HG02973 (cell line): ENCODE measurements at regions not wholly inside any gene's neighbourhood (a gene's known extent, or its start where the extent isn't known, plus 50 kb on each side); places are given as distances from the start of the nearest gene placed in this dataset.
"Not testable (repeated sequence)": the region's sequence is repeated elsewhere in the genome, so short reads cannot be mapped to it uniquely, and the experiment has no call there.

ENCODE experiments used
- ATAC-seq: cut with Tn5 transposase; IDR thresholded peaks from one replicate; pipeline ENCODE4 v1.9.1; 2021; ENCODE audit warnings: moderate library complexity; ENCODE audit not compliant: unreplicated experiment

DNA sequence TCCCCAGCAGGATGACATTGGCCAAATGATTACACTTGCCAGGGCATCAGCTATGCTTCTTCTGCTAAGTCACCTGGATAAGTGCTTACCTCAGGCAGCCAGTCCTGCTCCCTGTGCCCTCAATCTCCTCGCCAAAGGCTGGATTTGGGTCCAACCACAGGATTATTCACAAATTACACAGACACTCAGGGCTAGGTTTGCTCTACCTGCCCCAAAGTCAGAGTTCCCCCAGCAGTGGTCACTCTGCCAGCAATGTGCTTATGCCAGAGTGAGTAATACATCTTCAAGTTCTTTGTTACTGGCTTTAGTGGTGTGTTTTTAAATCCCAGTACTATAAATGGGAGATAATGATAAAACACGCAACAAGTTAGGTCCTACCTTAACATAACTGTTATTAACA is 189.7 kb upstream of the SEMA3D start:
- ATAC-seq: no peak

DNA sequence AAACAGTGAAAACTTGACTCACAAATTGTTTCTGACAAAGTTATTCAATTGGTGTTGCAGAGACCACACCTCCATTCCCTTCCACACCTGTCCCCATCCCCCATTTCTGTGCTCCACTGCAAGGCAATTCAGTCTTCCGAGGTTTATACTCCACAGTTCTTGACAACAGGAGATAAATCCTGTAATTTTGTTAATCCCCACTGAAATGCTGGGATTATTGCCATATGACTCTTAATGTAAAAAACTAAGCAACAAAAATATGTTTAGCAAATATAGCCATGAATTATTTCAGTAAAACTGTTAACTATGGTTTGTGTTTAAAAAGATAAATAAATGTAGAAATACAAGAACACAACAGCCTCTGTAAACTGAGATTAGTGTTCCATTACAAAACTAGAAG is 170.1 kb upstream of the SEMA3D start:
- no peak for ATAC-seq

DNA sequence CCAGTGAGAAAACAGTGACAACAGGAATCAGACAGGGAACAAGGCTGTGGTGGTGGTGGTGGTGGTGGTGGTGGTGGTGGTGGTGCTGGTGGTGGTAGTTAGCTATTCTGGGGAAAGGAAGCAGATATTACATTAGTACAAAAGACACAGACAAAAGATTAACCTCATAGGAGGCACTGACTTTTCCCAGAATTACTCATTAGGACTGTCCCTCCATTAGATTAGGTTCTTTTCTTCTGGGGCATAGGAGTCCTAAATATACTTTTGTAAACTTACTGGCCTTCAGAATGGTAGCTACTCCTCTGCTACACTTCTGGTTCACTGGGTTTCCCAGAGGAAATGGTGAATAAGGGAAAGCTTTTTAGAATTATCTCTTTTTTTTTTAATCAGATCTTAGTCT is 156.6 kb upstream of the SEMA3D start:
- peak; percentile 80 for ATAC-seq

DNA sequence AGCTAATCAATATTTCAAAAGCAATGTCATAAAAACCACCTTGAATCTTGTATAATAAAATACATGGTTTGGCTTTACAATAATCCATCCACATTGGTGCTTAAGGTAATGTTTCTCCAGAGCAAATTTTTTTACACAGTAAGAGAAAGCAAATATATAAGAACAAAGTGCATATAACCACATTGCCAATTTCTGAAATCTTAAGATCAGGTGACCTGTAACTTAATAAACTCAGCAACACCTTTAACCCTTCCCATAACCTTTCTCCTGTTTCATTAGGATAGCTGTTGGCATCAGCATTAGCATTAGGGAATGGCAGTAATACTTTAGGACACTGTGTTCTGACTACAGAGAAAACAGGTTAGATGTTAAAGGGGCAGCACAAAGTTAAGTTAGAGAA is 155.9 kb upstream of the SEMA3D start:
- ATAC-seq: no peak

DNA sequence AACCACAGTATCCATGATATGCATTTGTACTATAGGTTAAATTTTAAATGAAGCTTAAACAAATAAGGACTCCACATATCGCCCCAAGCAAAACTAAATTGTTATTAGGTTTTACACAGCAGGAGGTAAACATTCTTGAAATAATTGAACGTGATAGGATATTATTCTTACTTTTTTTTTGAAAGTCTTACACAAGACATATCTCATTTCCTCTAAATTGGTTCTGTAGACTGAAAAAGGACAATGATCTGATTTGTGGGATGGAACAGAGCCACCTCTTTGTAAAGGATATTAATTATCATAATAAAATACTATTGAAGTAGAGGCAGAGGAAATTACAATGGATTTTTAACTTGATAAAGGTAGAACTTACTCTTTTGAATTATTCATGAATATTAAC is 155.1 kb upstream of the SEMA3D start:
- no peak for ATAC-seq

DNA sequence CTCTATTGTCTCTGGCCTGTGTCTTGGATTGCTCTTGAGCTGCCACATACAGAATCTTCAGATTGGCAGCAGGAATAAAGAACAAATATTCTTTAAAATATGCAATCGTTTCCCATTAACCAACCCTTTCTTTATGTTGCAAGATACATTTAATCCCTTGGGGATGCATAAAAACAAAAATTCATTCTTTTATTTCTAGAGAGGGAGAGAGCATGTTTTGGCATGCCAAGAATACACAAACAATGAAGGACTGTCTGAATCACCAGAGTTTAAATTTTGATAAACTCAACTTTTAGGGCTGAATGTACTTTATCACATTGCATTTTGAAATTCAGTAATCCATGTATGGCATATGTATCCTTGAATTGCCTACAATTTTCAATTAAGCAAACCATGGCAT is 154.3 kb upstream of the SEMA3D start:
- ATAC-seq: no peak

DNA sequence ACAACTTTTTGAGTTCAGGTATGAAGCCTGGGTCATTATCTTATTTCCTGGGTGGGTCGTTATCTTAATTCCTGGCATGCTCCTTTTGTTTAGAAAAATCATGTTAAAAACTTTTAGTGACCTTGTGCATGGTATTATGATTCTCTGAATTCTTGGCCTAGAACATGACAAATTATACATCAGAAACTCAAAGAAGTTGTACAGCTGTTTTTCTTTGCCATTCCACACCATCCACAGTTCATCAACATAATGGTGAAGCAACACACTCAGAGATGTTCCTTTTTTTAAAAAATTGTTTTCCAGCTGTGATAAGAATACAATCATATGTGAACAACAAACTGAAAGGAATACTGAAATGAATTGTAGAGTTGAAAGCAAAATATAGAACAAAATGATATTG is 149.2 kb upstream of the SEMA3D start:
- no peak for ATAC-seq

DNA sequence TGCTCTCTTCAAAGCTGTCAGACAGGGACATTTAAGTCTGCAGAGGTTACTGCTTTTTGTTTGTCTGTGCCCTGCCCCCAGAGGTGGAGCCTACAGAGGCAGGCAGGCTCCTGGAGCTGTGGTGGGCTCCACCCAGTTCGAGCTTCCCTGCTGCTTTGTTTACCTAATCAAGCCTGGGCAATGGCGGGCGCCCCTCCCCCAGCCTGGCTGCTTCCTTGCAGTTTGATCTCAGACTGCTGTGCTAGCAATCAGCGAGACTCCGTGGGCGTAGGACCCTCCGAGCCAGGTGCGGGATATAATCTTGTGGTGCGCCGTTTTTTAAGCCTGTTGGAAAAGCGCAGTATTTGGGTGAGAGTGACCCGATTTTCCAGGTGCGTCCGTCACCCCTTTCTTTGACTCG is 148.3 kb upstream of the SEMA3D start:
- not testable (repeated sequence) for ATAC-seq

DNA sequence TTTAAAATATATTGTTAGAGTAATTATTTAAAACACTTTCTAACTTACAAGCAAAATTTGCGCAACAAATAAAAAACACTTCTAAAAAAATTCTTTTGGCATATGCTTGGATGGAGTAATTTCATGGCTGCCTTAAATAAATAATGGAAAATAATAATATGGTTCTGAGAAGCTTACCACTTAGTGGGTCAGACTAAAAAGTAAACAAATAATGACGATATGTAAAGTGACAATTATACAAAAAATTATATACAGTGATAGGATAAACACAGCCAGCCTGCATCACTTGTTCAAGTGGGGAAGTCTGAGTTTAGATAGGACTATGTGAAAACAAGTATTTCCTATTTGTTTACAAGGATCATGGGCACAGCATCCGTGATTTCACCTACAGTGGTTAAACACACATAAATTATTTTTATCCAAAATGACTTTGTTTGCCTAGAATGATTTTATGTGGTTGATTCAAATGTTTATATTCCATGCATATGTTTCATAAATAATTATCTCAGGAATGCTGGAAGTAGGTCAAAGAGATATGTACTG is 141.7 kb upstream of the SEMA3D start:
- ATAC-seq: no peak

DNA sequence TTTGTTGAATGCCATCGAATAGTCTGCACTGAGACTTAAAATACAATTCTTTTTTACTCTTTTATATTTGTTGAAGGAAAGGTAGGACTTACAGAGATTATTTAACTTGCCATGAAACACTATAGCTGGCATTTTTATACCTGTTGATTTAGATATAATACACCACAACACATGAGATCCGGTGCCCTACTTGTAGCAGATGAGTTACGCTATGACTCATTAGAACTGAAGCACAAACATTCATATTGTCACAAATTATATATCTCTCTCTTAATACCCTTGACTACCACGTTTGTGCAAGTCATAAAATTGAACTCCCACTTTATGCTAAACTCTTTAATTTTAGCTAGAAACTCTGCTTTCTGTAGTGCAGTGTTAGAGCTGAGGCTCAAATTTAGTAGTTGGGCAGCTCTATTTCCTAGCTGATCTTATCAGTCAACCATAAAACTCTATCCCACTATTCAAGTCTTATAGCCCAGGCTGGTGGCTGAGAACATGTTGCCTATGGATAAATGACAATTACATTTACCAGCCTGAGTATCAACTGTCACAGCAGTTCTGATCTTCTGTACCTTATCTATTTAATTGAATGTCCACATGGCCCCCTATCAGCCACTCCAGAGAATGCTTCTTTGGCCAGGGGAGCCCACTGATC is 137.4 kb upstream of the SEMA3D start:
- ATAC-seq: no peak

DNA sequence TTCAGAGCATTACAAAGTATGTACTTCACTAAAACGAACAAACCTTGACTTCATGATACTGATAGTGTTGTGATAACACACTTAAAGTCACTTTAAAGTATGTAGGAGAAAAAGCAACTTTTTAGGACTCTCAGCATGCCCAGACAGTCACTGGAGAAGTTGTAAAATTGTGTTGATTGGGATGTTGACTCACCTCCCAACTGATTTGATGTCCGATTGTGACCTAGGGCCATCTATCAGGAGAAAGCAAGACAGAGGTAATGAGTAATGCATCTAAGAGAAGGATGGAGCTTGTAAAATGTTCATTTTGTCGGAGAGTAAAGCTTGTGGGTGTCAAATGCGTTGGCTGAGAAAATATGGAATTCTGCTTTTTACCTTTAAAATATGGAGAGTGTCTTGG is 135.4 kb upstream of the SEMA3D start:
- no peak for ATAC-seq

DNA sequence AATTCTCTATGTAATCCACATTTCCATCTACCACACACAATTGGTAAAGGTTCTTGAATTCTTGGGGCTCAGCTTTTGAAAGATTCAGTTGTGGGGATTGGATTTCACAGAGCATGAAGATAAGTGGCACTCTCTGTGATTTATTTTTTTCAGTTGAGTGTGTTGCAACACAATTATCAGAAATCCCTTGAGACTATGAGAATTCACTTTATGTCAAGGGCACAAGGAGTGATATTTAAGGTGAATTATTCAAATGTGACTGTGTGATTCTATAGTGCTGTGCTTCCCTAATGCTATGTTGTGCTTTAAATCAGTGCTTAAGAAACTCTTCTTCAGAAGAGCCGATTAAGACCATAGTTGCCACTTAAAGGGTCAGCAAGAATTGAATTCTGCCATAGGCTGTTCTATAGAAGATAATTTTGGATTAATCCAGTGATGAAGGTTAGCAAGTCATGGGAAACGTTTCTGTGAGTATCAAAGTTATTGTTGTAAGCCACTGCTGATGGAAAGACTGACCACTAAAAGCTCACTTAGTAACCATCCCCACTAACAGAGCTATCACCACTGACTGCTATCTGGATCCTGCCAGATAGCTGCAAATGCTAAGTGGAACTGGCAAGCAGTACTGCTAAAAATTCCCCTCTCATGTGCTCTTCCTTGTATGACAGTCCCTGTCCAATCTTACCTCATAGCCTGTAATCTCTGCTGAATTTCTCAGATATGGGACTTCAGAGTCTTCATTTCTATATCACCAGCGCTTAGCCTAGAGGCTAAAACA is 134.0 kb upstream of the SEMA3D start:
- ATAC-seq: no peak

DNA sequence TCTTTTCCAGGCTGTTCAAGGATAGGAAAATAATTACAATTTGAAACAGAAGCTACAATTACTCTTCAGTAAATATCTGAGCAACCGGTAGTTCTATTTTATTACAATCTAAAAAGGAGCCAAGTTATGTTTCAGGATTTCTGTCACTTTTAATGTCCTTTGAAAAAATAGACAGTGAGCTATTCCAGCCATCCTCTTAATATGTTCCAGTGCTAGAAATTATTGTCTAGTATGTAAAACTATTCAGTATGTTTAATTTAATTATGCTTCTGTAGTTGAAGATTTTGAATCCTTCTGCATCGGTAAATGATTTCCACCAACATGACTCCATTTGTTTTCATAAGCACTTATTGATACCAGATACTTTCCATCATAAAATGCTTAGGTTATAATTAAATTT is 129.6 kb upstream of the SEMA3D start:
- ATAC-seq: no peak

DNA sequence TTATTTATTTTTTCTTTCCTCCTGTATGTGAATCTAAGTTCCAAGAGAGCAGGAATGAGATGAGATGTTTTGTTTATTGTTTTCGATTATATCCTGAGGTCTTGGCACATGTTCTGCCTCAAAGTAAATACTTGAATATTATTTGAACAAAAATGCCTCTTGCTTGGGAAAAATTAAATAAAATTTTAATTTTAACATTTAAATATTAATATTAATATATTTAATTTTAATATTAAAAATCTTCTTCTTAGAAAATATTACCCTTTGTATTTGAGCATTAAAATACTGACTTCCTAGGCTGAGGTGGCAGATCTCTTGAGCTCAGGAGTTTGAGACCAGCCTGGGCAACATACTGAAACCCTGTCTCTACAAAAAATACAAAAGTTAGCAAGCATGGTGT is 123.4 kb upstream of the SEMA3D start:
- ATAC-seq: no peak

DNA sequence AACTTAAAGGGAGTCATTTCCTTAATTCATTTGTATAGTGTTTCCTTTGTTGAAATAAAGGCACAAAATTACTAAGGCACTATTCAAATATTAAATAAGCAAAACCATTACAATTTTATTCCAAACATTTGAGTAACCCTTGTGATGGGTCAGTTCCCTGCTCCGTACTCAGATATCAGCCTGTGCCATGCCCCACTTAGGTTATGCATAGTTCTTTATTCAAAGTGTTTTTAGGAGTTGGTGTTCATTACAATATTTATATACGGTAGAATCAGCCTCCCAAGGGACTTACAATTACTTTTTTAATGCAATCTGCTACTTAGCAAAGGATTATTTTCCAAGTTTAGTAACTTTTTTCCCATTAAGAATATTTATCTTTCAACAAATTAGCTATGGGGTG is 119.3 kb upstream of the SEMA3D start:
- no peak for ATAC-seq

DNA sequence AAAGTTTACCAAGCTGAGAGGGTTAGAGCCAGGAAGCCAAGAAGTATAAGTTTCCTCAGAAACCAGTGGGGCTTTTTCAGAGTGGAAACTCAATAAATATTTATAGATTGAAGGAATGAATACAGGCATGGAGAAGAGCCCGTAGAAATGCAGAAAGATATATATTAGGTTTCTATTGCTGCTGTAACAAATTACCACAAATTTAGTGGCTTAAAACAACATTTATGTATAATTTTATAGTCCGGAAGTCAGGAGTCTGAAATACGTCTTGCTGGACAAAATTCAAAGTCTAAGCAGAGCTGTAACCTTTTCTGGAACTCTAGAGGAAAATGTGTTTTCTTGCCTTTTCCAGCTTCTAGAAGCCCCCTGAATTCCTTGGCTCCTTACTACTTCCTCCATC is 107.3 kb upstream of the SEMA3D start:
- ATAC-seq: no peak

DNA sequence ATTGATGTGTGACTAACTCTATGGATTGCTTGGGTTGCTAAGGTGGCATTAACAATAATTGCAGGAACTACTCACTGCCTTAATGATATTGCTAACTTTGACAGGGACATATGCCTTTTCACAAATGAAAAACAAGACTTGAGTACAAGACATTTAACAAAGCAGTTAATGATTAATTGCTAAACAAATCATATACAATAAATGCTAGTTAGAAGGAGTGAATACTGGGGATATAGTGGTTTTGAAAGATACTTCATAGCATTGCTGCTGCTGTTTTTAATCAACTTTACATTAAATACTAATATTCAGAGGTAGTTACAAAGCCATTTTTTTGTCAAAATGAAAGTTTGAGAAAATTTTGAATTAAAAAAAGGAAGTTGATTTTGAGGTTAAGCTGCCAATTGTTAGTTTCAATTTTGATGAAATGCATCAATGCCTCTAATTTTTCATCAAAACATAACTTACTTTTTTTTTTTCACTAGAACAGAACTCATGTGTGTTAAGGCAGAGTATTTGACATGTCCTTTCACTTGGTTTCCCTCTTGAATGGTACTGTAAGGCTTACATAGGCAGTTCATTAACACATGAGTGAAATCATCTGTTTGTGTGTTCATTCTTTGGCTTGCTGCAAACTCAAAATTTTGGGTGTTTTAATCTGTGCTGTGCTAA is 106.2 kb upstream of the SEMA3D start:
- peak; percentile 57 for ATAC-seq

DNA sequence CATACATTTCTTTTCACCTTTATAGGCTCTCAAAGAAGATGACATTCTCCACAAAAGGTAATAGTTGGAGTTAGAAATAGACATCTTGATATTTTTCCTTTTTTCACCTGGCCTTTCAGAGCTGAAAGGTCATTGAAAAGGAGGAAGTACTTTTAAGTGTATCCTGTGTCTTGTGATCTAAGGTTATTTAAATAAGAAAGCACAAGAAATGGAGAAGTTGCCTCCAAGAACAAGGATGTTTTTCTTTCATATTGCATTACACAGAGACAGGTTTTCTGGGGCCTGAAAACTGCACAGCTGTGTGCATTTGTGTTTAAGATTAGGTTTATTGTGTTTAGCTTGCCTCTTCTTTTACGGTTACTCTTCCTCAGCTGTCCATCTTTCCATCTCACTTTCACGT is 103.4 kb upstream of the SEMA3D start:
- no peak for ATAC-seq

DNA sequence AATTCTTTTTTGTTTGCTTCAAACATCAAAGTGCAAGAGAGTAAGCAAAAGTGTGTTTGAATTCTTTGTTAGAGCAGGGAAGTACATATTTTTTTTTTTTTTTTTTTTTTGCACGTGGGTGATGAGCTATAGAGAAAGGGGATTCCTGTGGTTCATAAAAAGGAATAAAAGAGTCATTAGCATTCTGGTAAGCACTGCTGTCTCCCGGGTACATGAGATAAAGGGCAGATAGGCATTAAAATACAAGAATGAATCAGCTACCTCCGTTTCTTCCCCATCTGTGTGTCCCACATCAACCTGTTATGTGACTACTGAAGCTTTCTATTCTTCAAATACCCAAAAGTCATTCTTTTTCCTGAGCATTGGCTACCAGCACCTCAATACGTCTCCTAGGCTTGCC is 102.4 kb upstream of the SEMA3D start:
- no peak for ATAC-seq

DNA sequence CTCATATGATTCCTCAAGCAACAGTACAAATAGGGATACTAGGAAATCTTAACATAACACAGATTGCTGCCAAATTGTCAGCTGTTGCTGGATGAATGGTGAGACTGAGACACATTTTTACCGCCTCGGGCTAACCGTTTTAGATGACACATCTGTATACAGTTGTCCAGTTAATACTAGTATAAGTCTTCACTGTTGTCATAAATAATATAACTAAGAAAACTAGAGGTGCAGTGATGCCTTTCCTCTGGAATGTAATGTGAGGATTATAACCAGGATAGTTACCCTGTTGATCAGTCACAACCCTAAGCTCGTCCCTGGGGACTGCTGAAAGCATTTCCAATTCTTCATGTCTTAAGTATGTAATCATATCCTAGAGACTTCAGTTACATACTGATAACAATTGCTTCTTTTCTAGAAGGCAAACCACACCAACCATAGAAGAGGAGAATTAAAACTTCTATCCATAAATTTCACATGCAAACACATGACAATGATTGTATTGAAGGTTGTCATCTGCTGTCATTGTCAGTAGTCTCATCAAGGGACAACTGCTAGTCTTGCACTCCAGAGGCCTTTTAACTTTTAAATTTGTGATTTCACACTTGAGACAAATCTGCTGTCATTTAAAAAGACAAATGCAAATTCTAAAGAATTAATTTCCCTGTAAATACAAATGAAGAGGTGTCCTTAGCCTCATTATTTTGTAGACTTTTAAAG is 100.4 kb upstream of the SEMA3D start:
- no peak for ATAC-seq

DNA sequence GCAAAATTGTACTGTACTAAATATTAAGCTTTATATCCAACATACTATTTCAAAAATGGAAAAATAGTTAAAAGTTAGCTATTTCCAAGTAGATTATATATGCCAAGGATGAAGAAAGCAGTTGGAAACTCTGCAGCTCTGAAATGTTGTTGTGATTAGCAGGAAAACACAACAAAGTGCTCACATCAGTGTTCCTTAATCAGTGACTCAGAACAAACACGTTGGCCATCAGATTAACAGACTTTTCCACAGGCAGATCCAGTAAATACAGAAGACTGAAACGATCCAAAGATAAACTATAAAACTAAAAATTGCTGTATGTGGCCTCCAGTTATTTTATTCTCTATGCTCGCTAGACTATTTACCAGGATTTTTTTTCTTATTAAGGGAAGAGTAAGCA is 99.6 kb upstream of the SEMA3D start:
- ATAC-seq: no peak
